ENCODE measurements at regions not wholly inside any gene's neighbourhood (a gene's known extent, or its start where the extent isn't known, plus 50 kb on each side); places are given as distances from the start of the nearest gene placed in this dataset.

- TF ChIP-seq CTCF (IDR thresholded peaks at IDR 0.05), result no peak
- no peak for TF ChIP-seq POLR2A (IDR thresholded peaks at IDR 0.05)
These were observed 436.7 kb upstream of the LUZP2 start for GRCh38 chr11:24060125-24060524.
